Naive thymus-derived CD4-positive, alpha-beta T cell (primary cell): ENCODE measurements at regions not wholly inside any gene's neighbourhood (a gene's known extent, or its start where the extent isn't known, plus 50 kb on each side); places are given as distances from the start of the nearest gene placed in this dataset.

Source experiments
- ATAC-seq: fragments of 150-1000 bp; cut with Tn5 transposase; 2 replicates; pipeline ENCODE4 v1.10.0; 2021; ENCODE audit warnings: mild to moderate bottlenecking, moderate library complexity
- CTCF ChIA-PET: fragments of 350-600 bp; sonication (Branson Sonifier 250); formaldehyde crosslinking; loops from one replicate; lab custom pipeline; 2021; ENCODE audit warnings: antibody characterized with exemption; lab: Charles Lee
- POLR2A ChIA-PET: fragments of 350-600 bp; sonication (Branson Sonifier 250); formaldehyde crosslinking; loops from one replicate; lab custom pipeline; 2021; ENCODE audit warnings: antibody characterized with exemption, inconsistent platforms; lab: Charles Lee
- DNase-seq, 9 donors: peaks; one replicate each; pipeline versions ENCODE4 v3.0.0 to v3.0.0-alpha.2; 2020 to 2022; ENCODE audit warnings: mixed read lengths in 1 of 9
- H3K27ac ChIP-seq: one replicate; pipeline ENCODE4 v1.7.0; 2013; ENCODE audit warnings: mild to moderate bottlenecking, low read depth, low read length, moderate library complexity
- H3K27me3 ChIP-seq, 2 donors: one replicate each; pipeline ENCODE4 v1.7.0; 2013; ENCODE audit warnings: low read length in 2 of 2, mild to moderate bottlenecking in 2 of 2, moderate library complexity in 2 of 2; ENCODE audit not compliant: control insufficient read depth in 2 of 2, insufficient read depth in 2 of 2
- H3K36me3 ChIP-seq, 3 experiments: 1 replicate in 2 of 3; 2 replicates in 1 of 3; pipeline ENCODE4 v1.7.0; 2013; ENCODE audit warnings: low read length in 3 of 3, mild to moderate bottlenecking in 3 of 3, moderate library complexity in 1 of 3; ENCODE audit not compliant: insufficient read depth in 3 of 3, control insufficient read depth in 2 of 3
- H3K4me1 ChIP-seq, 2 donors: one replicate each; pipeline ENCODE4 v1.7.0; 2013; ENCODE audit warnings: low read length in 2 of 2, mild to moderate bottlenecking in 2 of 2, moderate library complexity in 1 of 2; ENCODE audit not compliant: control insufficient read depth in 2 of 2, insufficient read depth in 2 of 2
- H3K4me3 ChIP-seq: 2 replicates; pipeline ENCODE4 v1.7.0; 2013; ENCODE audit warnings: mild to moderate bottlenecking, low read length
- H3K9me3 ChIP-seq, 3 experiments: 1 replicate in 2 of 3; 2 replicates in 1 of 3; pipeline ENCODE4 v1.7.0; 2013; ENCODE audit warnings: low read length in 3 of 3; ENCODE audit not compliant: control insufficient read depth in 2 of 3
- H3K27ac Mint-ChIP-seq, 9 donors: one replicate each; pipeline ENCODE4 v1.8.0; 2020 to 2022; ENCODE audit warnings: mixed read lengths in 9 of 9, mild to moderate bottlenecking in 8 of 9, moderate library complexity in 5 of 9, inconsistent platforms in 2 of 9
- H3K27me3 Mint-ChIP-seq, 5 donors: one replicate each; pipeline ENCODE4 v1.8.0; 2021 to 2022; ENCODE audit warnings: mixed read lengths in 5 of 5, mild to moderate bottlenecking in 1 of 5
- H3K36me3 Mint-ChIP-seq, 5 donors: one replicate each; pipeline ENCODE4 v1.8.0; 2020 to 2022; ENCODE audit warnings: mixed read lengths in 5 of 5, mild to moderate bottlenecking in 3 of 5, inconsistent platforms in 1 of 5
- H3K4me1 Mint-ChIP-seq, 7 donors: one replicate each; pipeline ENCODE4 v1.8.0; 2020 to 2022; ENCODE audit warnings: mixed read lengths in 7 of 7, mild to moderate bottlenecking in 3 of 7, inconsistent platforms in 1 of 7
- H3K4me3 Mint-ChIP-seq, 10 donors: one replicate each; pipeline ENCODE4 v1.8.0; 2020 to 2022; ENCODE audit warnings: mild to moderate bottlenecking in 10 of 10, mixed read lengths in 10 of 10, moderate library complexity in 6 of 10, inconsistent platforms in 2 of 10
- H3K9me3 Mint-ChIP-seq, 11 donors: one replicate each; pipeline ENCODE4 v1.8.0; 2020 to 2022; ENCODE audit warnings: mixed read lengths in 11 of 11, mild to moderate bottlenecking in 4 of 11, inconsistent platforms in 1 of 11, moderate library complexity in 1 of 11
- intact Hi-C, 2 donors: fragments of 100-400 bp; cut with micrococcal nuclease; formaldehyde crosslinking; loops; one replicate each; pipeline ENCODE4 v1.15.1; 2023

DNA sequence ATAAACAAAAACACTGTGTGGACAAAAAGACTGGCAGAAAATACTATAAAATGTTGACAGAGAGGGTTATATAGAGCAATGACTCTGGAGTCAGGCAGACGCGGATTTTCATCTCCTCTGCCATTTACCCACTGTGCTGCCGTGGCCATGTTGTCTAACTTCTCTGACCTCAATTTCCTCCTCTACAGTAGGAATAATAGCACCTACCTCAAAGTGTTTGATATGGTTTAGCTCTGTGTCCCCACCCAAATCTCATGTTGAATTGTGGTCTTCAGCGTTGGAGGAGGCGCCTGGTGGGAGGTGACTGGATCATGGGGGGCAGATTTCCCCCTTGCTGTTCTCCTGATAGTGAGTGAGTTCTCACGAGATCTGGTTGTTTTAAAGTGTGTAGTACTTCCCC, 78.2 kb upstream of the CALN1 start:
- intact Hi-C loops, result loop anchor here in 1 of 2 donors (5.0 kb wide), 1 partner anchor 738 kb away; no protein-coding TSS in a partner anchor
- Mint-ChIP-seq H3K36me3 (no peaks in the 10 kb centered on the region), H3K27ac (no peak overlapping the region), H3K9me3 (peaks cover 0 to 9% (median 4%) of the 10 kb centered on the region in 11 donors), H3K4me3 (no peak overlapping the region), H3K27me3 (peaks cover 0 to 11% (median 0%) of the 10 kb centered on the region in 5 donors), H3K4me1 (peaks cover 0 to 2% (median 0%) of the 10 kb centered on the region in 7 donors)
- Histone ChIP-seq H3K27me3 (no peaks in the 10 kb centered on the region), H3K4me1 (no peaks in the 10 kb centered on the region), H3K27ac (no peak overlapping the region), H3K4me3 (no peak overlapping the region), H3K9me3 (no peaks in the 10 kb centered on the region), H3K36me3 (no peaks in the 10 kb centered on the region)
- ChIA-PET POLR2A (no interaction called here), CTCF (no interaction called here)
- no peak for DNase-seq
- ATAC-seq, result no peak

DNA sequence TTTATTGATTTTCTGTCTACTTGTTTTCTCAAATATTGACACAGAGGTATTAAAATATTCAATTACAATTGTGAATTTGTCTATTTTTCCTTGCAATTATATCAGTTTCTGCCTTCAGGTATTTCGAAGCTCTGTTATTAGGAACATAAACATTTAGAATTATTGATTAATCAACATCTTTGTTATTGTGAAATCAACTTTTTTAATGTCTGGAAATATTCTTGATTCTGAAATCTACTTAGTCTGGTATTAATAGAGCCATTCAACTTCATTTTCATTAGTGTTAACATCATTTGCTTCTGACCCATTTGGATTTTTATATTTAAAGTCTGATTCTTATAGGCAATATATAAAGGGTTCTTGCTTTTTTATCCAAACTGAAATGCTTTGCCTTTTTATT, 69.8 kb upstream of the CALN1 start:
- CTCF ChIA-PET, result no interaction called here

GRCh38 chr7:72476608-72477305, 64.6 kb upstream of the CALN1 start:
- Mint-ChIP-seq H3K27me3 (peaks cover 0 to 8% (median 0%) of the 10 kb centered on the region in 5 donors), H3K4me1 (no peaks in the 10 kb centered on the region), H3K4me3 (no peak overlapping the region), H3K36me3 (no peaks in the 10 kb centered on the region), H3K9me3 (peaks cover 1 to 18% (median 5%) of the 10 kb centered on the region in 11 donors), H3K27ac (no peak overlapping the region)
- intact Hi-C loops, result no loop called here
- no peak overlapping the region for H3K4me3 ChIP-seq
- H3K27ac ChIP-seq, result no peak overlapping the region
- CTCF ChIA-PET, result no interaction called here
- no peaks in the 10 kb centered on the region for H3K36me3 ChIP-seq
- H3K9me3 ChIP-seq, result peaks cover 0 to 3% (median 0%) of the 10 kb centered on the region in 3 experiments
- ATAC-seq (no peak), DNase-seq (no peak)
- H3K4me1 ChIP-seq, result no peaks in the 10 kb centered on the region
- POLR2A ChIA-PET, result no interaction called here
- no peaks in the 10 kb centered on the region for H3K27me3 ChIP-seq

More for the DNA sequence above, 69.8 kb upstream of the CALN1 start:
- no peak overlapping the region for H3K4me3 ChIP-seq
- H3K27me3 ChIP-seq, result no peaks in the 10 kb centered on the region
- H3K36me3 ChIP-seq, result no peaks in the 10 kb centered on the region
- no peak overlapping the region for H3K27ac Mint-ChIP-seq
- ATAC-seq, result no peak
- intact Hi-C loops, result no loop called here
- H3K9me3 ChIP-seq, result peaks cover 0 to 3% (median 0%) of the 10 kb centered on the region in 3 experiments
- no peaks in the 10 kb centered on the region for H3K4me1 Mint-ChIP-seq
- H3K9me3 Mint-ChIP-seq, result peaks cover 0 to 8% (median 3%) of the 10 kb centered on the region in 11 donors
- H3K27me3 Mint-ChIP-seq, result peaks cover 0 to 23% (median 11%) of the 10 kb centered on the region in 5 donors
- H3K36me3 Mint-ChIP-seq, result no peaks in the 10 kb centered on the region
- no peaks in the 10 kb centered on the region for H3K4me1 ChIP-seq
- no peak overlapping the region for H3K4me3 Mint-ChIP-seq
- POLR2A ChIA-PET, result no interaction called here
- no peak overlapping the region for H3K27ac ChIP-seq
- no peak for DNase-seq

DNA sequence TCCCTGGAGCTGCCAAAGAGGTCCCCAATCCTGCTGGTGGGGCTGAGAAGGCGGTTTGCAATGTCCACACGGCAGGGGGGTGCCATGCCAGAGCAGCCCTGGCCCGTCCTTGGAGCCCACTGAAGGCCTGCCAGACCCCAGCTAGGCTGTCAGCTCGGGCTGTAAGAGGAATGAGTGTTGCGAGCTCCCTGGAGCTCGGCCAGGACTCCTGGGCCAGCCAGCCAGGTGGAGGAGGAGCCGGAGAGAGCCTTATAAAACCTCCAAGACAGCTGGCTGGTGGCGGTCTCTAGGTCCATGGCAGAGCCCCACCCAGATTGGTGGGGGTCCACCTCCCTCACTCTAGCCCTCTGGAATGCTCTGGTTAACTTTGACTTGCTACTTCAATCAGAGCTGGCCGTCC, 55.1 kb upstream of the CALN1 start:
- Mint-ChIP-seq H3K4me1 (no peaks in the 10 kb centered on the region), H3K36me3 (no peaks in the 10 kb centered on the region), H3K27me3 (peaks cover 0 to 6% (median 0%) of the 10 kb centered on the region in 5 donors), H3K9me3 (peaks cover 2 to 26% (median 5%) of the 10 kb centered on the region in 11 donors), H3K4me3 (no peak overlapping the region), H3K27ac (no peak overlapping the region)
- POLR2A ChIA-PET, result no interaction called here
- no peaks in the 10 kb centered on the region for H3K27me3 ChIP-seq
- H3K4me1 ChIP-seq, result no peaks in the 10 kb centered on the region
- DNase-seq, result no peak
- intact Hi-C loops, result no loop called here
- ATAC-seq, result no peak
- H3K36me3 ChIP-seq, result no peaks in the 10 kb centered on the region
- no peak overlapping the region for H3K4me3 ChIP-seq
- H3K27ac ChIP-seq, result no peak overlapping the region
- H3K9me3 ChIP-seq, result no peaks in the 10 kb centered on the region
- CTCF ChIA-PET, result no interaction called here

- Mint-ChIP-seq H3K4me1 (no peaks in the 10 kb centered on the region), H3K4me3 (no peak overlapping the region), H3K27me3 (peaks cover 0 to 6% (median 0%) of the 10 kb centered on the region in 5 donors), H3K27ac (no peak overlapping the region), H3K9me3 (peaks cover 2 to 28% (median 5%) of the 10 kb centered on the region in 11 donors), H3K36me3 (no peaks in the 10 kb centered on the region)
- Histone ChIP-seq H3K27me3 (no peaks in the 10 kb centered on the region), H3K27ac (no peak overlapping the region), H3K9me3 (no peaks in the 10 kb centered on the region), H3K4me3 (no peak overlapping the region), H3K36me3 (no peaks in the 10 kb centered on the region), H3K4me1 (no peaks in the 10 kb centered on the region)
- ChIA-PET POLR2A (no interaction called here), CTCF (no interaction called here)
- DNase-seq, result no peak
- intact Hi-C loops, result no loop called here
- ATAC-seq, result no peak
These were observed 54.7 kb upstream of the CALN1 start for GRCh38 chr7:72466797-72467196.

DNA sequence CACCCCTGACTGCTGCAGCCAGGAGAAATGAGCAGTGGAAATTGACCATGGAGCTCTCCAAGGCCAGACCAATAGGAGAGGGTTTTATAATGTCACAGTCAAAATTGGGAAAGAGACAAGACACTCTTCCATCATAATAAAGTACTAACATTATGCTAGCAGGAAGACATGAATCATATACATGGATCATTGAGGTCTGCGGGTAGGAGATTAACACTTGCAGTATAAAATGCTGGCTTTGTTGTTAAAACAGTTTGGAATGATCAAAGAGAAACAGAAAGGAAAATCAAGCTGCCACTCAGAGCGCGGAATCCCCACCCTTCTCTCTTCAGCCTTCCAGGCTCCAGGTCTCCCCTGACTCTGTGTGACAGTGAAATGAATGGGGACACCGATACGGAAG, 53.4 kb upstream of the CALN1 start:
- CTCF ChIA-PET, result no interaction called here
- Mint-ChIP-seq H3K9me3 (peaks cover 0 to 31% (median 8%) of the 10 kb centered on the region in 11 donors), H3K27ac (peak overlapping the region in 1 of 9 donors; percentile 57), H3K36me3 (no peaks in the 10 kb centered on the region), H3K27me3 (peaks cover 0 to 6% (median 4%) of the 10 kb centered on the region in 5 donors), H3K4me1 (no peaks in the 10 kb centered on the region), H3K4me3 (no peak overlapping the region)
- Histone ChIP-seq H3K9me3 (no peaks in the 10 kb centered on the region), H3K27ac (no peak overlapping the region), H3K4me1 (no peaks in the 10 kb centered on the region), H3K4me3 (no peak overlapping the region), H3K36me3 (no peaks in the 10 kb centered on the region), H3K27me3 (no peaks in the 10 kb centered on the region)
- POLR2A ChIA-PET, result no interaction called here
- ATAC-seq, result no peak
- intact Hi-C loops, result no loop called here
- no peak for DNase-seq

DNA sequence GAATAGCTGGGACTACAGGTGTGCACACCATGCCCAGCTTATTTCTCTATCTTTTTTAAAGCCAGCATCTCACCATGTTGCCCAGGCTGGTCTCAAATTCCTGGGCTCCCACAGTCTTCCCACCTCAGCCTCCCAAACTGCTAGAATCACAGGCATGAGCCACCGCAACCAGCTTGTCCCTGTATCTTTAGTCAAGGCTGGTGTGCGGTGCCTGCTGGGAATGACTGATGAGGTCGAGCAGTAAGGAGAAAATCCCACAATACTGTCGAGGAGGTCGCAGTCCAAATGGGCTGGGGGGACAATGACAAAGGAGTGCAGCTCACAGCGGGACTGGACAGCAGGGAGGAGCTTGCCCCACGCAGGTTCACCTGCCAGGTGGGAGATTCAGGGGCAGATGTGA, 50.2 kb upstream of the CALN1 start:
- intact Hi-C loops, result no loop called here
- POLR2A ChIA-PET, result no interaction called here
- Mint-ChIP-seq H3K36me3 (no peaks in the 10 kb centered on the region), H3K4me1 (no peaks in the 10 kb centered on the region), H3K27ac (no peak overlapping the region), H3K4me3 (no peak overlapping the region), H3K27me3 (peaks cover 0 to 11% (median 0%) of the 10 kb centered on the region in 5 donors), H3K9me3 (peaks cover 0 to 28% (median 3%) of the 10 kb centered on the region in 11 donors)
- DNase-seq (no peak), ATAC-seq (no peak)
- no peaks in the 10 kb centered on the region for H3K4me1 ChIP-seq
- H3K27ac ChIP-seq, result no peak overlapping the region
- no peaks in the 10 kb centered on the region for H3K9me3 ChIP-seq
- no peaks in the 10 kb centered on the region for H3K27me3 ChIP-seq
- no peaks in the 10 kb centered on the region for H3K36me3 ChIP-seq
- H3K4me3 ChIP-seq, result no peak overlapping the region
- CTCF ChIA-PET, result no interaction called here
